Brain microvascular endothelial cell (primary cell): ENCODE measurements at regions not wholly inside any gene's neighbourhood (a gene's known extent, or its start where the extent isn't known, plus 50 kb on each side); places are given as distances from the start of the nearest gene placed in this dataset.
A peak's percentile ranks its signal among the peaks of the same experiment; 100 is the strongest.
"Not testable (repeated sequence)": the region's sequence is repeated elsewhere in the genome, so short reads cannot be mapped to it uniquely, and the experiment has no call there.

Experiments used
- DNase-seq: peaks from one replicate; pipeline ENCODE4 v3.0.0-alpha.2; 2020
- H3K27ac ChIP-seq: fragments of 250-450 bp; sonication (Bioruptor Pico); 2 replicates; pipeline ENCODE4 v1.5.1; 2020; ENCODE audit warnings: mild to moderate bottlenecking, moderate library complexity
- H3K27me3 ChIP-seq: fragments of 250-450 bp; sonication (Bioruptor Pico); replicated peaks from 2 replicates; pipeline ENCODE4 v1.5.1; 2020; ENCODE audit warnings: mild to moderate bottlenecking
- H3K36me3 ChIP-seq: fragments of 250-450 bp; sonication (Bioruptor Pico); replicated peaks from 2 replicates; pipeline ENCODE4 v1.5.1; 2020; ENCODE audit warnings: mild to moderate bottlenecking
- H3K4me3 ChIP-seq: 2 replicates; pipeline ENCODE4 v1.5.1; 2011; ENCODE audit warnings: low read depth, mild to moderate bottlenecking, control low read depth, low read length, moderate library complexity
- CTCF ChIP-seq: IDR thresholded peaks from 2 replicates; pipeline ENCODE4 v1.5.1; 2011; ENCODE audit warnings: low read depth, mild to moderate bottlenecking, moderate library complexity, low read length, control low read depth, inconsistent platforms; ENCODE audit errors: missing control alignments
- in situ Hi-C: cut with HindIII; loops from 2 replicates; pipeline ENCODE4 v1.10.0; 2017; ENCODE audit warnings: low sequenced_read_pairs, low pct_ligation_motif_present

- Histone ChIP-seq H3K4me3 (no peak overlapping the region), H3K36me3 (no peaks in the 10 kb centered on the region), H3K27me3 (no peaks in the 10 kb centered on the region), H3K27ac (no peak overlapping the region)
- in situ Hi-C loops: no loop called here
- DNase-seq: peak; percentile 67
- no peak for TF ChIP-seq CTCF
These were observed 212.4 kb downstream of the ANAPC1 start for GRCh38 chr2:111671426-111672150.

GRCh38 chr2:111672641-111673040 is 211.4 kb downstream of the ANAPC1 start:
- in situ Hi-C loops, H3K36me3 ChIP-seq, DNase-seq, H3K27me3 ChIP-seq, H3K27ac ChIP-seq, H3K4me3 ChIP-seq: not testable (repeated sequence)

GRCh38 chr2:111673526-111673925 is 210.5 kb downstream of the ANAPC1 start:
- no peak for TF ChIP-seq CTCF
- H3K36me3 ChIP-seq: no peaks in the 10 kb centered on the region
- H3K4me3 ChIP-seq: no peak overlapping the region
- in situ Hi-C loops: no loop called here
- H3K27ac ChIP-seq: no peak overlapping the region
- DNase-seq: no peak
- H3K27me3 ChIP-seq: no peaks in the 10 kb centered on the region

GRCh38 chr2:111675419-111676194 is 208.4 kb downstream of the ANAPC1 start:
- in situ Hi-C loops: no loop called here
- no peak for TF ChIP-seq CTCF
- Histone ChIP-seq H3K4me3 (no peak overlapping the region), H3K36me3 (no peaks in the 10 kb centered on the region), H3K27ac (no peak overlapping the region), H3K27me3 (no peaks in the 10 kb centered on the region)
- DNase-seq: no peak

- DNase-seq: no peak
- H3K27me3 ChIP-seq: no peaks in the 10 kb centered on the region
- H3K27ac ChIP-seq: no peak overlapping the region
- H3K36me3 ChIP-seq: no peaks in the 10 kb centered on the region
- in situ Hi-C loops: no loop called here
- no peak overlapping the region for H3K4me3 ChIP-seq
- TF ChIP-seq CTCF: no peak
These were observed 207.6 kb downstream of the ANAPC1 start for GRCh38 chr2:111676291-111676822.

- H3K4me3 ChIP-seq: no peak overlapping the region
- no peak for TF ChIP-seq CTCF
- H3K27me3 ChIP-seq: no peaks in the 10 kb centered on the region
- in situ Hi-C loops: no loop called here
- DNase-seq: no peak
- no peak overlapping the region for H3K27ac ChIP-seq
- H3K36me3 ChIP-seq: no peaks in the 10 kb centered on the region
These were observed 205.8 kb downstream of the ANAPC1 start for GRCh38 chr2:111678161-111678560.
